HG02970 (cell line): ENCODE measurements at regions not wholly inside any gene's neighbourhood (a gene's known extent, or its start where the extent isn't known, plus 50 kb on each side); places are given as distances from the start of the nearest gene placed in this dataset.
"Not testable (repeated sequence)": the region's sequence is repeated elsewhere in the genome, so short reads cannot be mapped to it uniquely, and the experiment has no call there.

ENCODE experiments used
- ATAC-seq: cut with Tn5 transposase; IDR thresholded peaks from one replicate; pipeline ENCODE4 v1.9.1; 2021; ENCODE audit warnings: mild to moderate bottlenecking, moderate library complexity, moderate number of reproducible peaks; ENCODE audit not compliant: unreplicated experiment, low FRiP score

GRCh38 chr13:97770231-97770630 lies 183.2 kb upstream of the IPO5 start:
- not testable (repeated sequence) for ATAC-seq

- not testable (repeated sequence) for ATAC-seq
These were observed 181.0 kb upstream of the IPO5 start for GRCh38 chr13:97772466-97772865.

- not testable (repeated sequence) for ATAC-seq
These were observed 178.9 kb upstream of the IPO5 start for GRCh38 chr13:97774391-97775100.

- no peak for ATAC-seq
These were observed 173.0 kb upstream of the IPO5 start for GRCh38 chr13:97780486-97780885.

- ATAC-seq = no peak
These were observed 171.6 kb upstream of the IPO5 start for GRCh38 chr13:97781891-97782305.

GRCh38 chr13:97786510-97786909 lies 167.0 kb upstream of the IPO5 start:
- no peak for ATAC-seq

DNA sequence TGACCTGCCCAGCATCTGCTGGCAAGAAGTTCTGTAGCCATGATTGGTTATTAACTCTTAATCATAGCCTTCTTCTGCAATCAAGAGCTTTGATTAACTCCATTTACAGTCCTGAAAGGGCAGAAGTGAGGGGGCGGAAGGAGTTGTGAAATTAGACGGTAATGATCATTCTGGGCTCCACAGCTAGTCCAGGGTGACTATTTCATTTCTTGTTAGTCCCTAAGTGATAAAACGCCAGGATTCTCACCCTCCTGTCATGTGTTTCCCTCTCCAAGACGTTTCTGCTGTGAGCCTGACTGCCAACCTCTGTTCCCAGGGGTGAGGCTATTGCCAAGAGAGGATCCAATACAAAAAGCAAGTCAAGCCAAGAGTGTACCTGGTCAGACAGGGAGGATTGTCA lies 155.9 kb upstream of the IPO5 start:
- ATAC-seq = no peak

- ATAC-seq = no peak
These were observed 155.2 kb upstream of the IPO5 start for GRCh38 chr13:97798171-97798821.

- no peak for ATAC-seq
These were observed 154.6 kb upstream of the IPO5 start for GRCh38 chr13:97798836-97799235.

DNA sequence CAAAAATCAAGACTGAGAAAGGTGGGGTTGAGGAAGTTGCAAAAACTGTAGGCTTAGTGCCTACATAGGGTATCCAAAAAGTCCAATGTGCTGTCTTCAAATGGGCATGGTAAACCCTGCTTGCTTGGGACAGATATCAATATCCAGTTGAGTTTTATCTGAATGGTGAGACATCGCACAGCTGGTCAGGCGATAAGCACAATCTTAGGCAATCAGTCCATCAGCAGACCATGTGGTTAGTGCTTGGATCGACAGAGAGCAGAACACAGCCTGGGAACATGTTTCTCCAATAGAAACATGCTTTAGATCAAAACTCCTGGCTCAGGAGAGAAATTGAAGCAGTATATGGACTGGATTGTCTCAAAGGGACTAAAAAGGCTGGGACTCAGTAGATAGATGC lies 151.3 kb upstream of the IPO5 start:
- no peak for ATAC-seq

DNA sequence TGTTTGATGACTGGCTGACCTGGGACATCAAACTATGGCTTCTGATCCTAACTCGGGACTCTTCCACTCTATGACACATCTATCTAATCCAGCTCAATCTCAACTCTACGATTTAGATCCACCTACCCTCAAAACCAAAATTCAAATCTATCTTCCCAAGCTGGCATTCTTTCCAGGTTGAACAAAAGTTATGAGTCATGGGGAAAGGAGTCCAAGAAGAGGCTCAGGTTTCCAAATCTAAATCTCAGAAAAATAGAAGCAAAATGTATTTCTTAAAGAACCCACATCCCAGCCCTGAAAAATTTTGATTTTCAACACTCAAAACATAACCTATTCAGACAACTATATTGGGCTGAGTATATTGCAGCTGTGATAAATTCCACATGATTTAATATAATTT lies 143.9 kb upstream of the IPO5 start:
- no peak for ATAC-seq

- ATAC-seq = no peak
These were observed 143.3 kb upstream of the IPO5 start for GRCh38 chr13:97810152-97810551.

- no peak for ATAC-seq
These were observed 131.1 kb upstream of the IPO5 start for GRCh38 chr13:97822377-97822776.

DNA sequence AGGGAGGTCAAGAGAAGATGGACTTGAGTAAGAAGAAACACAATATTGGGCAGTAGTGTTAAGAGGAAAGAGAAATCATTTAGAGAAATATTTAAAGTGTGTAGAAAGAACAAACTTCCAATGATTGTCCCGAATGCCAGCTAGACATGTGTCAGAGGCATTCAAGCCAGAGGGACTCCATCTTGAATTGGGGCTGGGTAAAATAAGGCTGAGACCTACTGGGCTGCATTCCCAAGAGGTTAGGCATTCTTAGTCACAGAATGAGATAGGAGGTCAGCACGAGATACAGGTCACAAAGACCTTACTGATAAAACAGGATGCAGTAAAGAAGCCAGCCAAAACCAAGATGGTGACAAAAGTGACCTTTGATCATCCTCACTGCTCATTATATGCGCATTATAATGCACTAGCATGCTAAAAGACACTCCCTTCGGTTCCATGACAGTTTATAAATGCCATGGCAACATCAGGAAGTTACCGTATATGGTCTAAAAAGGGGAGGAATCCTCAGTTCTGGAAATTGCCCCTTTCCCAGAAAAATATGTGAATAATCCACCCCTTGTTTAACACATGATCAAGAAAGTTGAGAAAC lies 127.0 kb upstream of the IPO5 start:
- ATAC-seq = no peak

- ATAC-seq = no peak
These were observed 119.2 kb upstream of the IPO5 start for GRCh38 chr13:97834250-97834649.

- ATAC-seq = no peak
These were observed 110.3 kb upstream of the IPO5 start for GRCh38 chr13:97843189-97843588.

GRCh38 chr13:97844151-97844550 lies 109.3 kb upstream of the IPO5 start:
- ATAC-seq = no peak

GRCh38 chr13:97848886-97849285 lies 104.6 kb upstream of the IPO5 start:
- ATAC-seq = no peak

DNA sequence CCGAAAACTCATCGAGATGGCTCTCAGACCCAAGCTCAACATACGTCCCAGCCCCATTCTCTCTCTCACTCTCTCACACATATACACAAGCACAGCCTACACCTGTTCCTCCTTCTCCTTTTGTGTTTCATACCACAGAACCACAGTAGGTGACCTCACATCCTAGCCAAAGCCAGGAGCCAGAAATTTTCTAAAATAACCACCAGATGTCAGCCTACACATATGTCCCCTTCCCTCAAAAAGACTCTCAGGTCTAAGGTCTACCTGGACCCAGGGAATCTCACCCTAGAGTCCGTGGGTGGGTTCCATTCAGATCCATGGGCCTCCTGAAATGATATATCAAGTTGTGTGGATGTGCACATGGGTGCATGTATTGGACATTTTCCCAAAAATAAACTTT lies 104.2 kb upstream of the IPO5 start:
- no peak for ATAC-seq

GRCh38 chr13:97851269-97851668 lies 102.2 kb upstream of the IPO5 start:
- no peak for ATAC-seq

- no peak for ATAC-seq
These were observed 101.1 kb upstream of the IPO5 start for GRCh38 chr13:97852181-97852874.
